ENCODE measurements at regions not wholly inside any gene's neighbourhood (a gene's known extent, or its start where the extent isn't known, plus 50 kb on each side); places are given as distances from the start of the nearest gene placed in this dataset.

DNA sequence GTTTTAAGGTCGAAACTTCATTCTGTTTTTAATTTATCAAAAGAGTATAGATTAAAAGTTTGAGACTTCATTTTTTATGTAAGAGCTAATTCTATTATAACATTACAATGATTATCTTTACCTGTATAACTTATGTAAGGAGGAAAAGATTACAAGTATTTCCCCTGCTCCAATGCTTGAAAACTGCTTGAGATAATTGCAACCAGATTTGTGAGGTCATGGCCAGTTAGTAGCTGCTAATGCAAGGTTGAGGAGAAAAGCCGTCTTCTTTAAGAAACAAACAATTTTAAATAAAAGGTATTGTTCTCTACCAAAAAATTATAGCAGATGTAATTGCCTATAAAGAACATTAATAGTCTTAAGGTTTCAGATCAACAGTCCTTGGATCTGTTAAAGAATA is 208.3 kb upstream of the UBE2E2 start:
- no peak overlapping the region for H3K9ac ChIP-seq (ENCODE audit: low read length)
- H3K36me3 ChIP-seq (ENCODE audit: control insufficient read depth in 1 of 2, insufficient read depth in 2 of 2, low read length in 2 of 2): no peaks in the 10 kb centered on the region
- no peaks in the 10 kb centered on the region for H3K9me2 ChIP-seq (ENCODE audit: insufficient read depth)
- H3K9me3 ChIP-seq (ENCODE audit: control insufficient read depth in 1 of 2, insufficient read depth in 1 of 2, low read depth in 1 of 2, low read length in 2 of 2): no peaks in the 10 kb centered on the region
- H3K27me3 ChIP-seq (ENCODE audit: insufficient read depth, low read length): no peaks in the 10 kb centered on the region; the same call in 1 of the 2 replicates
- intact Hi-C loops (cut with micrococcal nuclease): no loop called here
- no peak overlapping the region for H3K4me3 ChIP-seq (replicated peaks in 1 of 2; ENCODE audit: low read depth in 1 of 2, low read length in 2 of 2)
- CTCF ChIA-PET: no interaction called here
- no TSS peak for BruUV-seq (replicated peaks)
- no peaks in the 10 kb centered on the region for H4K20me1 ChIP-seq (ENCODE audit: insufficient read depth)
- TF ChIP-seq EGR1 (IDR thresholded peaks at IDR 0.05; ENCODE audit: low read depth): no peak
- no peak for TF ChIP-seq EZH2phosphoT487 (IDR thresholded peaks at IDR 0.05; ENCODE audit: borderline replicate concordance)
- no peak for TF ChIP-seq FOSL1 (IDR thresholded peaks at IDR 0.05; ENCODE audit: low read depth)
- TF ChIP-seq CEBPB (IDR thresholded peaks at IDR 0.05; ENCODE audit: low read depth): no peak
- no peak for TF ChIP-seq ELF1 (IDR thresholded peaks at IDR 0.05; ENCODE audit: borderline replicate concordance, low read depth)
- TF ChIP-seq CBX3 (IDR thresholded peaks at IDR 0.05; ENCODE audit: low read depth): no peak
- TF ChIP-seq EZH2 (IDR thresholded peaks at IDR 0.05): no peak
- no peak for TF ChIP-seq CTCF (IDR thresholded peaks at IDR 0.05 in 2 of 3, conservative IDR thresholded peaks at IDR 0.05 in 1 of 3; ENCODE audit: borderline replicate concordance in 1 of 3, insufficient read depth in 1 of 3, low read depth in 2 of 3, low read length in 2 of 3)
- no peak for TF ChIP-seq JUND (IDR thresholded peaks at IDR 0.05)
- no peaks in the 10 kb centered on the region for H3K4me1 ChIP-seq (ENCODE audit: control insufficient read depth in 1 of 2, insufficient read depth in 2 of 2, low read length in 2 of 2)
- H2AFZ ChIP-seq (ENCODE audit: low read depth, low read length, poor library complexity, severe bottlenecking): no peak overlapping the region
- ATAC-seq (no peak), DNase-seq (ENCODE audit: low read depth, low spot score) (no peak)
- POLR2A ChIA-PET: no interaction called here
- no peaks in the 10 kb centered on the region for H3K79me2 ChIP-seq (ENCODE audit: insufficient read depth, low read length)
- RAD21 ChIA-PET (ENCODE audit: low non-redundant PET in 1 of 2, low total read pairs in 2 of 2, uncharacterized antibody in 2 of 2, unreplicated experiment in 2 of 2): no interaction called here
- no peak overlapping the region for H3K27ac ChIP-seq (ENCODE audit: low read depth, low read length)
- H3K4me2 ChIP-seq (ENCODE audit: low read length): no peak overlapping the region

DNA sequence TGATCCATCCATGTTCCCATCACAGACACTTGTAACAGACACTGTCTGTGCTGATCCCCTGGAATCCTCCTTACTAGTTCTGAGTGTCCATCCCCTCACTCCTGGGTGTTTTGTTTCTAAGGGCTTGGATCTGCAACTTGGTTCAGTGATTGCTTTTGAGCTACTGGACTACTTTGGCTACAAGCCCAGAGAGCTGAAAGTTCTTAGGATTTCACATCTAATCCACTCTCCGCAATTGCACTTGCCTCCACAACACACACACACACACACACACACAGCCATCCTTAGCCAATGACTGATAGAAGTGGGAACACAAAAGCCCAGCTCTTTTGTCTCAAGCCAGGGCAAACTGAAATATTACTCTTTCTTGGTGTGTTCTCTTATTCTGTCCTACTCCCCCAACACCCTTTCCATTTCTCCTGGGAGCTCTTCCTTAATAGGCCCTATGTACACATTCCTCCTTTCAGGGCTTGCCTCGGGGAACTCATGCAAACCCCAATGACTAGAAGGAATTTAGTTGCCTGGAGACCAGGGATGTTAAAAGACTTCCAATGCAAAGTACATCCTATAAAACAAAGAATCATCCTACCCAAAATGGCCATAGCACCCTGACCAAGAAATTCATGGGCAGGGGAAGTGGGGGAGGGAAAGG is 206.1 kb upstream of the UBE2E2 start:
- H3K4me3 ChIP-seq (replicated peaks in 1 of 2; ENCODE audit: low read depth in 1 of 2, low read length in 2 of 2): no peak overlapping the region
- no peak for DNase-seq (ENCODE audit: low read depth, low spot score)
- H3K27me3 ChIP-seq (ENCODE audit: insufficient read depth, low read length): no peaks in the 10 kb centered on the region; the same call in 1 of the 2 replicates
- H3K4me1 ChIP-seq (ENCODE audit: control insufficient read depth in 1 of 2, insufficient read depth in 2 of 2, low read length in 2 of 2): no peaks in the 10 kb centered on the region
- POLR2A ChIA-PET: no interaction called here
- no peaks in the 10 kb centered on the region for H3K9me2 ChIP-seq (ENCODE audit: insufficient read depth)
- H3K9ac ChIP-seq (ENCODE audit: low read length): no peak overlapping the region
- no peaks in the 10 kb centered on the region for H3K79me2 ChIP-seq (ENCODE audit: insufficient read depth, low read length)
- no peak overlapping the region for H3K27ac ChIP-seq (ENCODE audit: low read depth, low read length)
- no peaks in the 10 kb centered on the region for H3K36me3 ChIP-seq (ENCODE audit: control insufficient read depth in 1 of 2, insufficient read depth in 2 of 2, low read length in 2 of 2)
- CTCF ChIA-PET: no interaction called here
- no peak overlapping the region for H3K4me2 ChIP-seq (ENCODE audit: low read length)
- RAD21 ChIA-PET (ENCODE audit: low non-redundant PET in 1 of 2, low total read pairs in 2 of 2, uncharacterized antibody in 2 of 2, unreplicated experiment in 2 of 2): no interaction called here
- BruUV-seq (replicated peaks): no TSS peak
- intact Hi-C loops (cut with micrococcal nuclease): no loop called here
- TF ChIP-seq POLR2A (IDR thresholded peaks at IDR 0.05; ENCODE audit: borderline replicate concordance, extremely low read depth, insufficient read depth, insufficient read length) (no peak), ZNF274 (IDR thresholded peaks at IDR 0.05; ENCODE audit: low read depth, low read length) (no peak), CTCF (IDR thresholded peaks at IDR 0.05 in 2 of 3, conservative IDR thresholded peaks at IDR 0.05 in 1 of 3; ENCODE audit: borderline replicate concordance in 1 of 3, insufficient read depth in 1 of 3, low read depth in 2 of 3, low read length in 2 of 3) (no peak), EZH2 (IDR thresholded peaks at IDR 0.05) (no peak)
- ATAC-seq: no peak
- H2AFZ ChIP-seq (ENCODE audit: low read depth, low read length, poor library complexity, severe bottlenecking): no peak overlapping the region
- no peaks in the 10 kb centered on the region for H4K20me1 ChIP-seq (ENCODE audit: insufficient read depth)
- H3K9me3 ChIP-seq (ENCODE audit: control insufficient read depth in 1 of 2, insufficient read depth in 1 of 2, low read depth in 1 of 2, low read length in 2 of 2): no peaks in the 10 kb centered on the region
